ENCODE measurements at regions not wholly inside any gene's neighbourhood (a gene's known extent, or its start where the extent isn't known, plus 50 kb on each side); places are given as distances from the start of the nearest gene placed in this dataset.

DNA sequence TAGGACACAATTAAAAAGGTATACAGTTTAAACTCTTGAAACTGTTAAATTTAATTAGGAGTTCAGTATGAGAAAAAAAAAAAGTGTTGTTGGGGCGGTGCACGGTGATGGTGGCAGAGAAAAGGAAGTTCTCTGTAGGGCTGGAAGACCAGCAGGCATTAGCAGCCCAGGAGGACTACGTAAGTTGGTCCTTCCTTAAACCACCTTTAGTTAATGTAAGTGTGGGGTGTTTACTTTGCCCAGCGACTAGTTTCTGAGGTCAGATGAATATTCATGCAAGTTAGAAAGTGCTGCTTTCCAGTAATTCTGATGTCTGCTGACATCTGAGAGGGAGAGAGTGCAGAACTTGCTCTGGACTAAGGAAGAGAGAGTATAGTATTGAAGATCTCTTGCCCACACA is 54.9 kb downstream of the NKX2-1 start:
- no peak for FAIRE-seq

DNA sequence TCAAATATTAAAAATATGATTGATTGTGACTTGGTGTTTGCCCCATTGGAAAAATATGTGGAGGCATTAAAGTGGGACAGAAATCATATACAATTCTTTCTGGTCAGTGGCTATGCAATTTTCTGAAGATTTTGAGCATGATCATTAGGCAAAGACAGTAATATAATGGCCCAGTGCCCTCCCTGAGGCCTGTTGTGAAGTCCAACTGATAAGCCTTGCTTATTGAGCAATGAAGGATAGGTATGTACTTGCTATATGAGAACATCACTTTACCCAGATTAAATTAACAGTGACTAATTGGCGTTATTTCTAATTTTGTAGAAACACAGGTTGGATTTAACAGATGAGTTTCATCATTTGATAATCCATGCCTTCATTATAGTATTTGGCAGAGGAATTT is 57.1 kb downstream of the NKX2-1 start:
- no peak for DNase-seq (ENCODE audit: insufficient read length, low spot score)
- no peak for FAIRE-seq
- TF ChIP-seq SPI1 (IDR thresholded peaks at IDR 0.05; ENCODE audit: low read depth, low read length) (no peak), POLR2AphosphoS5 (IDR thresholded peaks at IDR 0.05; ENCODE audit: low read depth, low read length) (no peak), POLR2A (IDR thresholded peaks at IDR 0.05; ENCODE audit: low read depth, low read length) (no peak), TAF1 (IDR thresholded peaks at IDR 0.05; ENCODE audit: low read depth, low read length) (no peak), PAX5 (IDR thresholded peaks at IDR 0.05; ENCODE audit: insufficient read depth, low read length, severe bottlenecking) (no peak), POU2F2 (IDR thresholded peaks at IDR 0.05; ENCODE audit: low read depth, low read length) (no peak)

More for the DNA sequence above, 54.9 kb downstream of the NKX2-1 start:
- no peak for DNase-seq (ENCODE audit: insufficient read length, low spot score)
- TF ChIP-seq TAF1 (IDR thresholded peaks at IDR 0.05; ENCODE audit: low read depth, low read length) (no peak), SPI1 (IDR thresholded peaks at IDR 0.05; ENCODE audit: low read depth, low read length) (no peak), POLR2AphosphoS5 (IDR thresholded peaks at IDR 0.05; ENCODE audit: low read depth, low read length) (no peak), POU2F2 (IDR thresholded peaks at IDR 0.05; ENCODE audit: low read depth, low read length) (no peak), PAX5 (IDR thresholded peaks at IDR 0.05; ENCODE audit: insufficient read depth, low read length, severe bottlenecking) (no peak), POLR2A (IDR thresholded peaks at IDR 0.05; ENCODE audit: low read depth, low read length) (no peak)

DNA sequence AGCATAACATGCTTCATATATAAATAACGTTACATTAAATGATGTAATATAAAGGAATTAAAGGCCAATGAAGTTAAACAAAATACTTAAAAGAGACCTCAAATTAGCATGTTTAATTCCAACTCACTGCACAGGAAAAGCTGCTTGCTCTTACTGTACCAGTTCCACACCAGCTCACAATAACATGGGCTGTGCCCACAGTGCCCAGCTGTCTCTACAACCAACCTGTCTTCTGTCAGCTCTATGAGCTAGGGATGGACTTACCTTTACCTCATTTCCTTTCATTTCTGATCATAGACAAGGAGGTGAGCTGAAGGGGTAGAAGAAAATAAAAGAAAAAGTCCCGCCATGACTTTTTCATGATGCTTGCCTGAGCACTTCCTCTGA is 64.8 kb downstream of the NKX2-1 start:
- FAIRE-seq (no peak), DNase-seq (ENCODE audit: insufficient read length, low spot score) (no peak)
- TF ChIP-seq PAX5 (IDR thresholded peaks at IDR 0.05; ENCODE audit: insufficient read depth, low read length, severe bottlenecking) (no peak), SPI1 (IDR thresholded peaks at IDR 0.05; ENCODE audit: low read depth, low read length) (no peak), POU2F2 (IDR thresholded peaks at IDR 0.05; ENCODE audit: low read depth, low read length) (no peak), POLR2AphosphoS5 (IDR thresholded peaks at IDR 0.05; ENCODE audit: low read depth, low read length) (no peak), POLR2A (IDR thresholded peaks at IDR 0.05; ENCODE audit: low read depth, low read length) (no peak), TAF1 (IDR thresholded peaks at IDR 0.05; ENCODE audit: low read depth, low read length) (no peak)

DNA sequence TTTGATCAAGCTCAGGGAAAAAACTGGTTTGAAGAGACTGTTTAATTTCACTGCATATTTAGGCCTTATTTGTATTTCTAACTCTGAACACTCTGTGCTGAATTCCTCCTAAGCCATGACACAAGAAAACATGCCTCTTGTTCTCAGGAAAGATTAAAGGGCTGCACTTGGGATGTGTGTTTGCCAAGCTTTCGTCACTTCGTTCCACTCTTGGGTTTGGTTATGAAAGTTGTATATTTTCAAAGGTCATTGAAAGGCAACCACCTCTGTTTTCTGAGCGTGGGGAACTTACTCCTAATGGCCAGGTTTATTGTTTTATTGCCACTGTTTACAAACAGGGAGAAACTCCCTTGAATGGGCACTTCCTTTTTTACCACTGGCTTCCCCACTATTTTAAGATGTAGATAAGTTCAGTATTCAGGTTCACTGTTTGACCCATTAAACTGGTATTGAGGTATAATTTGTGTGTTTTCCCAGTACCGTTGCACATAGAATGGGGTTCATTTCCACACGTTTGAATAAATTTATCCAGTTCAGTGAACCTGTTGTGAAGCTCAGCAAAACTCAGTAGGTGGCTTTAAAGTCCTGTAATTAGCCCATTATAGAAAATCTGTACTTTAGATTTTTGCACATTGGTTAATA is 65.3 kb downstream of the NKX2-1 start:
- FAIRE-seq (no peak), DNase-seq (ENCODE audit: insufficient read length, low spot score) (no peak)

DNA sequence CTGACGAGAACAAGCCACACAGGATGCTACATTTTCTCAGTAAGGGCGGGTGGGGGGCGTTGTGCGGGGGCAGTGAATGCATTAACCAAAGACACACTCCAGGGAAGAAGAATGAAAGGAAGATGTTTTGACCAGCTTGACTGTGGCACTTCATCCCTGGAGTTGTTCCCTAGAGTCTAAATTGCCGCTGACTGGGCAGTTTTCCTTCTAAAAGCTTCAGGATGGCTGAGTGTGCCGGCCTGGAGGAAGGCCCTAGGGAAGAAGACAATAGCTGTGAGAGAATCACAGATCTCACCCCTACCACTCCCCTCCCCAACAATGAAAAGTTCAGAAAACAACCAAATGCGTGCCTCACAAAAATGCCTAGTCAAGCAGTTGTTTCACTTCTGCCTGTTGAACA is 67.2 kb downstream of the NKX2-1 start:
- no peak for FAIRE-seq
- TF ChIP-seq PAX5 (IDR thresholded peaks at IDR 0.05; ENCODE audit: insufficient read depth, low read length, severe bottlenecking) (no peak), POLR2AphosphoS5 (IDR thresholded peaks at IDR 0.05; ENCODE audit: low read depth, low read length) (no peak), SPI1 (IDR thresholded peaks at IDR 0.05; ENCODE audit: low read depth, low read length) (no peak), POU2F2 (IDR thresholded peaks at IDR 0.05; ENCODE audit: low read depth, low read length) (no peak), POLR2A (IDR thresholded peaks at IDR 0.05; ENCODE audit: low read depth, low read length) (no peak), TAF1 (IDR thresholded peaks at IDR 0.05; ENCODE audit: low read depth, low read length) (no peak)
- no peak for DNase-seq (ENCODE audit: insufficient read length, low spot score)

More for the DNA sequence above, 65.3 kb downstream of the NKX2-1 start:
- TF ChIP-seq PAX5 (IDR thresholded peaks at IDR 0.05; ENCODE audit: insufficient read depth, low read length, severe bottlenecking) (no peak), SPI1 (IDR thresholded peaks at IDR 0.05; ENCODE audit: low read depth, low read length) (no peak), POLR2AphosphoS5 (IDR thresholded peaks at IDR 0.05; ENCODE audit: low read depth, low read length) (no peak), POLR2A (IDR thresholded peaks at IDR 0.05; ENCODE audit: low read depth, low read length) (no peak), TAF1 (IDR thresholded peaks at IDR 0.05; ENCODE audit: low read depth, low read length) (no peak), POU2F2 (IDR thresholded peaks at IDR 0.05; ENCODE audit: low read depth, low read length) (no peak)

DNA sequence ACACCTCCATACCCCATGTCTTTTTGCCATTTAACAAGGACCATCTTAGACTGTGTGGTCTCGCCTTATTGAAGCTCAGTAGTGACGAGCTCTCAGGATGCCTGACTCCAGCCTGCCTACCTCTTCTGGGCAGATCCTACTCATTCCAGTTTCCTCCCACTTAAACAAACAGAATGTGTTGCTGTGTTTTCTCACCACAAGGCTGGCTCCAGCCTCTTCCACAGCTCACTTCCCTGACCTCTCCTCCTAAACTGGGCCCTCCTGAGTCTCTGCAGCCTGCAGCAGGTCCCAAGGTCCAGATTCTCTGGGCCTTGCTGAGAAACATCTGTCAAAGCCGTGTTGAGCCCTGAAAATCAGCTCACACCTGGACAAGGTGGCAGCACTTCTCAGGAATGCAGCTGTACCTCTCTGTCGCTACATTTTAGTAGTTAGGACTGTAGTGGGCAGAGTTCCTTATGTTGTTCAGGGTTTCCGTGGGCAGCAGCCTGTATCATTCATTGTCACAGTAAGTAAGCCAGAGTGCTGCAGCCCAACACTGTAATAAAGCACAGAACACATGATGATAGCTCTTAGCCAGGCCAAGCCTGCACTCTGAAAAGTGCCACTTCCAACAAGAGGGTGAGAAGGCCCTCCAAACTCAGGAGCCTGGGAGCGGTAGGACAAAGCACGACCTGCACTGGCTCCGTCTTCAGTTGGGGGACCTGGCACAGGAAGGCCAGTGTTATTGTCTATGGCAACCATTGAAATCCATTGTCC is 68.5 kb downstream of the NKX2-1 start:
- no peak for DNase-seq (ENCODE audit: insufficient read length, low spot score)
- no peak for TF ChIP-seq TAF1 (IDR thresholded peaks at IDR 0.05; ENCODE audit: low read depth, low read length)
- no peak for TF ChIP-seq POU2F2 (IDR thresholded peaks at IDR 0.05; ENCODE audit: low read depth, low read length)
- no peak for TF ChIP-seq POLR2AphosphoS5 (IDR thresholded peaks at IDR 0.05; ENCODE audit: low read depth, low read length)
- TF ChIP-seq POLR2A (IDR thresholded peaks at IDR 0.05; ENCODE audit: low read depth, low read length), result no peak
- no peak for TF ChIP-seq PAX5 (IDR thresholded peaks at IDR 0.05; ENCODE audit: insufficient read depth, low read length, severe bottlenecking)
- TF ChIP-seq SPI1 (IDR thresholded peaks at IDR 0.05; ENCODE audit: low read depth, low read length), result no peak
- no peak for FAIRE-seq

DNA sequence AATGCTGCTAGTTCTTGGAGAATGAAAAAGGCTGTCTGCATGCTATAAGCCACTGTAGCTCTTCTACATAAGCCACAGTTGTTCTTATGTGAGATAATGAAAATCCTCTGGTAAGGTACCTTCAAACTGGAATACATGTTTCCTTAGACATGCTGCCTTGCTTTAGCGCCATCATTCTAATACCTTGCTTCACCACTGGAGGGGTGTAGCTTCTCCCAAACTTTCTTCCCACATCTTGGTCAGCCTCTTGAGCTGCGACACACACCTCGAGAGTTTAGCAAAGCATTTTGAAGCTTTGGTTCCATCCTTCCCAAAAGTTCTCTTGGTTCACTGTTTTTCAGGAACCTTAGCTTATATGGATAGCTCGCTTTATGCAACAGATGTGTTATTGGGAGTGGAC is 69.5 kb downstream of the NKX2-1 start:
- no peak for DNase-seq (ENCODE audit: insufficient read length, low spot score)
- FAIRE-seq, result no peak
- TF ChIP-seq POLR2A (IDR thresholded peaks at IDR 0.05; ENCODE audit: low read depth, low read length), result no peak
- no peak for TF ChIP-seq POLR2AphosphoS5 (IDR thresholded peaks at IDR 0.05; ENCODE audit: low read depth, low read length)
- no peak for TF ChIP-seq SPI1 (IDR thresholded peaks at IDR 0.05; ENCODE audit: low read depth, low read length)

DNA sequence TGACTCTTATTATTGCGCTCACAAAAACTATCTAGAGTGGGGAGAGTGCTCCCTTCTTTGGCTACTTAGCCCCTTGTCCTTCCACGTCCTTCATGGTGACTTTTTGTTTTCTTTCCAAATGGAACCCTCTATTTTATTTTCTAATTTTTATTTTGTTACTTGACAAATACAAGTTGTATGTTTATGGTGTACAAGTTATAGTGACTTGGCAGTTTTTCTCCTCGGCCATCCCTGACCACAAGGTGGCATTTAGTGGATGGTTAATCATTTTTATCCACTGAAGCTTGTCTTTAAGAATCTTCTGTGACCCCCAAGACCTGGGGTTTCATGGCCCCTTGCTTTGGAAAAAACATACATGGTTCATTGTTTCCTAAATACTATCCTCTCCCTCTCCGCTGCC is 70.1 kb downstream of the NKX2-1 start:
- no peak for TF ChIP-seq SPI1 (IDR thresholded peaks at IDR 0.05; ENCODE audit: low read depth, low read length)
- TF ChIP-seq POLR2AphosphoS5 (IDR thresholded peaks at IDR 0.05; ENCODE audit: low read depth, low read length), result no peak
- no peak for TF ChIP-seq PAX5 (IDR thresholded peaks at IDR 0.05; ENCODE audit: insufficient read depth, low read length, severe bottlenecking)
- no peak for TF ChIP-seq POU2F2 (IDR thresholded peaks at IDR 0.05; ENCODE audit: low read depth, low read length)
- TF ChIP-seq TAF1 (IDR thresholded peaks at IDR 0.05; ENCODE audit: low read depth, low read length), result no peak
- TF ChIP-seq POLR2A (IDR thresholded peaks at IDR 0.05; ENCODE audit: low read depth, low read length), result no peak

DNA sequence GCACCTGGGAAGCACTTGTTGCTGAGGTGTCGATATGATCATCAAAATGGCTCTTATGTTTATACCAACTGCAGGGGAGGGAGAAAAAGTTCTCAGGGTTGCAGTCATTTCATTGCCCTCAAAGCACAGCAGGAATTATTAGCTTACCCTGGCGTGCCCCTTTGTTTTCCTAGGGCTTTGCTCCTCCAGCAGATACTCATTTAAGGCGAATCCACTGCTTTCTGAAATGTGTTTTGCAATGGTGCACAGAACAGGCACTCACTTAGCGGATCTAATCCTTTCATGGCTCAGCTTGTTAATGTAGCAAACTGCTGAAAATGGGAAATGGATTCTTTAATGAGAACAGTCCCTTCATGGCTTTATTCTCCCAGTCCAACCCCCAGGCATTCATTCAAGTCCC is 76.7 kb downstream of the NKX2-1 start:
- TF ChIP-seq PAX5 (IDR thresholded peaks at IDR 0.05; ENCODE audit: insufficient read depth, low read length, severe bottlenecking), result no peak
- no peak for TF ChIP-seq POLR2AphosphoS5 (IDR thresholded peaks at IDR 0.05; ENCODE audit: low read depth, low read length)
- TF ChIP-seq POLR2A (IDR thresholded peaks at IDR 0.05; ENCODE audit: low read depth, low read length), result no peak
- no peak for TF ChIP-seq TAF1 (IDR thresholded peaks at IDR 0.05; ENCODE audit: low read depth, low read length)
- no peak for TF ChIP-seq SPI1 (IDR thresholded peaks at IDR 0.05; ENCODE audit: low read depth, low read length)
- TF ChIP-seq POU2F2 (IDR thresholded peaks at IDR 0.05; ENCODE audit: low read depth, low read length), result no peak
- DNase-seq (ENCODE audit: insufficient read length, low spot score) (no peak), FAIRE-seq (no peak)

More for the DNA sequence above, 70.1 kb downstream of the NKX2-1 start:
- FAIRE-seq, result no peak
- no peak for DNase-seq (ENCODE audit: insufficient read length, low spot score)

Measured in GM12891 (cell line).